ENCODE measurements at regions not wholly inside any gene's neighbourhood (a gene's known extent, or its start where the extent isn't known, plus 50 kb on each side); places are given as distances from the start of the nearest gene placed in this dataset.
"Not testable (repeated sequence)": the region's sequence is repeated elsewhere in the genome, so short reads cannot be mapped to it uniquely, and the experiment has no call there.

DNA sequence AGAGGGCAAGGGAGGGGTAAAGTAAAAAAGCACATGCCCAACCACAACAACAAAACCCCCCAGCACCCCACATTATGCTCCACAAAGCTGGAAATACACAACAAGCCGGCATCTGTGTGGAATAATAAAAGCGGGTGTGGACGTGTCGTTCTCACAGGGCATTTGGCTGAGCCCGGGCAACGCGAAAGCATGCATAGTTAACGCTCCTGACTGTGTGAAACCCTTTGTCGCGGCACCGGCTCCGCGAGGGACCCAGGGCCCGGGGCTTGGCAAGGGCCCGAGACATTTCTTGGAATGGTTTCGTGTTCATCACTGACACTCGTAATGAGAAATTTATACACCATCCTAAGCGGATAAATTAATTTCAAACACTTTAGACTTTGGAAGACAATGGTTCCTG, 165.6 kb downstream of the INHBB start:
- TF ChIP-seq, protein P1, sequence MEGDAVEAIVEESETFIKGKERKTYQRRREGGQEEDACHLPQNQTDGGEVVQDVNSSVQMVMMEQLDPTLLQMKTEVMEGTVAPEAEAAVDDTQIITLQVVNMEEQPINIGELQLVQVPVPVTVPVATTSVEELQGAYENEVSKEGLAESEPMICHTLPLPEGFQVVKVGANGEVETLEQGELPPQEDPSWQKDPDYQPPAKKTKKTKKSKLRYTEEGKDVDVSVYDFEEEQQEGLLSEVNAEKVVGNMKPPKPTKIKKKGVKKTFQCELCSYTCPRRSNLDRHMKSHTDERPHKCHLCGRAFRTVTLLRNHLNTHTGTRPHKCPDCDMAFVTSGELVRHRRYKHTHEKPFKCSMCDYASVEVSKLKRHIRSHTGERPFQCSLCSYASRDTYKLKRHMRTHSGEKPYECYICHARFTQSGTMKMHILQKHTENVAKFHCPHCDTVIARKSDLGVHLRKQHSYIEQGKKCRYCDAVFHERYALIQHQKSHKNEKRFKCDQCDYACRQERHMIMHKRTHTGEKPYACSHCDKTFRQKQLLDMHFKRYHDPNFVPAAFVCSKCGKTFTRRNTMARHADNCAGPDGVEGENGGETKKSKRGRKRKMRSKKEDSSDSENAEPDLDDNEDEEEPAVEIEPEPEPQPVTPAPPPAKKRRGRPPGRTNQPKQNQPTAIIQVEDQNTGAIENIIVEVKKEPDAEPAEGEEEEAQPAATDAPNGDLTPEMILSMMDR (IDR thresholded peaks at IDR 0.05; ENCODE audit: low read depth, low read length): no peak
- no peaks in the 10 kb centered on the region for H3K4me1 ChIP-seq (ENCODE audit: low read depth)
- H3K9me3 ChIP-seq (ENCODE audit: low read depth): no peaks in the 10 kb centered on the region
- peaks cover 15% of the 10 kb centered on the region for H3K27me3 ChIP-seq
- no peak overlapping the region for H3K4me3 ChIP-seq
- no peak for DNase-seq (ENCODE audit: low read depth in 1 of 2, low spot score in 1 of 2)
- H3K27ac ChIP-seq: no peak overlapping the region
- H3K36me3 ChIP-seq: no peaks in the 10 kb centered on the region

DNA sequence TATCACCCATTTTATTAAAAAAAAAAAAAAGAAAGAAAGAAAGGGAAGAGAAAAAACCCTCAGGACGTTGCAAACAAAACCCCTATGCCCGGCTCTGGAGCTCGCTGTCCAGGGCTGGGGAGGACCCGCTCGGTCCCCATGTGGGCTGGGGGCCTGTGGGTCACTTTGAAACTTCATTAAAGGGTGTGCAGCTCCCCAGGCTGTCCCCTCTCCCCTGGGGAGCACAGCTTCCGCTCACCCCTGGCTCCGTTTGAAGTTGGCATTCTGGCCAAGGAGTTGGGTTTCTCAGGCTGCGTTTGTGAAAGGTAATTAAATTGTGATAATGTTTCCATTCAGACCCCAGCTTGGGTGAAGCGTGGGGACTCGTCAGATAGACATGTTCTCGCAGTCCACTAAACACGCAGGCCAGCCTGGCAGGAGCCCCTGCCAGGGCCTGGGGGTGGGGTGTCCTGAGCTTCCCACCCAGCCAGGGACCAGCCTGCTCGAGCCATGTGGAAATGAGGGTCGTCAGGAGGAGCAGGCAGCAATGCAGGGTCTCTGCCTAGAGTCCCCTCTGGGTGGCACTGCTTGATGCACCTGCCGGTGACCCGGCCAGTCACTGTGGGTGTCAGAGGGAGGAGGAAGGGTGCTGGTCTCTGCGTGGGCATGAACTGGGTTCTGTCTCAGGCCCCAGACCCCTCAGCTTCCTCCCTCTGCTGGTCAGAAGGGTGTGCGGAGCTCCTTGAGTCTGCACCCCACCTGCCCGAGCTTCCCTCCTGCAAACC, 166.2 kb downstream of the INHBB start:
- Histone ChIP-seq H3K36me3 (no peaks in the 10 kb centered on the region), H3K9me3 (ENCODE audit: low read depth) (no peaks in the 10 kb centered on the region), H3K27ac (no peak overlapping the region), H3K4me3 (no peak overlapping the region), H3K27me3 (peaks cover 9% of the 10 kb centered on the region), H3K4me1 (ENCODE audit: low read depth) (no peaks in the 10 kb centered on the region)
- no peak for DNase-seq (ENCODE audit: low read depth in 1 of 2, low spot score in 1 of 2)
- TF ChIP-seq, protein P1 (IDR thresholded peaks at IDR 0.05; ENCODE audit: low read depth, low read length): no peak

DNA sequence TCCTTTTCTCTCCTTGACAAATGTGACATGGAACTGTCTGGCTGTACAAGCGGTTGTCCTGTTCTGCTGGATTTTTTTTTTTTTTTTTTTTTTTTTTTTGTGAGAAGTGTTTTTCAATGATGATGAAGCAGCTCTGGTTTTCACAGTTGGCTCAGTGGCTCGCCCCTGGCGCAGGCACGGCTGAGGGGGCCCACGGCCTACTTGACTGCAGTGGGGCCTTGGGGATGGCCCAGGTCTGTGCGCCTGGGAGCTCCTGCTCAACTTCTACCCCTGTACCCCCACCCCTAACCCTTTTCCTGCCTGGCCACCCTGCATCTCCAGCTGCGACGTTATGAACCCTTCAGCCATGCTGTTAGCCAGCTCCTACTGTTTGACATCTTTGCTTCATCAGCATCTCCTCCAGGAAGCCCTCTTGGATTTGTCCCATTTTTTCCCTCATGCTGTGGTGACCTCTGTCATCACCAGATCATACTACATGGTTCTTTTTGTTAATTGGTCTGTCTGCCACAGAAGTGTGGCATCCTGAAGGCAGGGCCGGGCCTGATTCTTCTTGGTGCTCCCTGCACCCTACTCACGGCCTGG, 167.9 kb downstream of the INHBB start:
- no peak overlapping the region for H3K4me3 ChIP-seq
- DNase-seq (ENCODE audit: low read depth in 1 of 2, low spot score in 1 of 2): no peak
- no peaks in the 10 kb centered on the region for H3K9me3 ChIP-seq (ENCODE audit: low read depth)
- TF ChIP-seq, protein P1 (IDR thresholded peaks at IDR 0.05; ENCODE audit: low read depth, low read length): no peak
- H3K4me1 ChIP-seq (ENCODE audit: low read depth): no peaks in the 10 kb centered on the region
- no peaks in the 10 kb centered on the region for H3K36me3 ChIP-seq
- H3K27me3 ChIP-seq: peaks cover 14% of the 10 kb centered on the region
- no peak overlapping the region for H3K27ac ChIP-seq

DNA sequence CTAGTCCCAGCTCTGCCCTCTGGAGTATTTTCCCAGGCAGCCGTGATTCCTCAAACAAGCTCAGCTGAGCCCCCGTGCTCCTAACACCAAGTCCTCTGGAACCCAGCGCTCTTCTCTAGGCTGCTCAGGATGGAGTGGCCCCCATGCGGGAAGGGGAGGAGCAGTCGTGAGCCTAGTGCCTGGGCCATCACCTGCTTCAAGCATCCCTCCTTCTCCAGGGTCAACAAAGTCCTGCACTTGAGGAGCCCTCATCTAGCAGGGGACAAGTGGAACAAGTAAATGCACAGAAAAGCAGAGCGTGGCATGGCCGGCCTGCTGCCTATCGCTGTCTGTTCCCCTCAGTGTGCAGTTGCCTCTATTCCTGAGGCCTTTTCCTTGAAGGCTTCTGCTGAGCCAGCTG, 168.6 kb downstream of the INHBB start:
- DNase-seq (ENCODE audit: low read depth in 1 of 2, low spot score in 1 of 2): no peak
- Histone ChIP-seq H3K9me3 (ENCODE audit: low read depth) (no peaks in the 10 kb centered on the region), H3K27me3 (peaks cover 14% of the 10 kb centered on the region), H3K4me1 (ENCODE audit: low read depth) (no peaks in the 10 kb centered on the region), H3K36me3 (no peaks in the 10 kb centered on the region), H3K4me3 (no peak overlapping the region), H3K27ac (no peak overlapping the region)
- TF ChIP-seq, protein P1 (IDR thresholded peaks at IDR 0.05; ENCODE audit: low read depth, low read length): no peak

DNA sequence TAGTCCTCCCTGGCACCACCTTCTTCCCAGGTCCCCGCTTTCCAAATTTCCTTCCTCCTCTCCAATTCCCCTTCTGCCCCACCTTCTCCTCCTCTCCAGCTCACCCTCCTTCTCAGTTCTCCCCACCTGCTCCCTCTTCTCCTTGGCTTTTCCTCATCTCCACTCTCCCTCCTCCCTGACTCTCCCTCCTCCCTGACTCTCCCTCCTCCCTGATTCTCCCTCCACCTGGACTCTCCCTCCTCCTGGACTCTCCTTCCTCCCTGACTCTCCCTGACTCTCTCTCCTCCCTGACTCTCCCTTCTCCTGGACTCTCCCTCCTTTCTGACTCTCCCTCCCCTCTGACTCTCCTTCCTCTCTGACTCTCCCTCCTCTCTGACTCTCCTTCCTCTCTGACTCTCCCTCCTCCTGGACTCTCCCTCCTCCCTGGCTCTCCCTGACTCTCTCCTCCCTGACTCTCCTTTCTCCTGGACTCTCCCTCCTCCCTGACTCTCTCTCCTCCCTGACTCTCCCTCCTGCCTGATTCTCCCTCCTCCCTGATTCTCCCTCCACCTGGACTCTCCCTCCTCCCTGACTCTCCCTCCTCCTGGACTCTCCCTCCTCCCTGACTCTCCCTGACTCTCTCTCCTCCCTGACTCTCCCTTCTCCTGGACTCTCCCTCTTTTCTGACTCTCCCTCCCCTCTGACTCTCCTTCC, 169.3 kb downstream of the INHBB start:
- H3K27ac ChIP-seq; H3K4me3 ChIP-seq; DNase-seq (ENCODE audit: low read depth in 1 of 2, low spot score in 1 of 2); H3K9me3 ChIP-seq (ENCODE audit: low read depth); H3K36me3 ChIP-seq; H3K4me1 ChIP-seq (ENCODE audit: low read depth): not testable (repeated sequence)
- H3K27me3 ChIP-seq: peaks cover 14% of the 10 kb centered on the region

Data from cardiac muscle cell (in vitro differentiated cells and primary cell).